VCaP (cell line): ENCODE measurements at regions not wholly inside any gene's neighbourhood (a gene's known extent, or its start where the extent isn't known, plus 50 kb on each side); places are given as distances from the start of the nearest gene placed in this dataset.

Experiments used
- H3K27ac ChIP-seq: fragments of 450-650 bp; 2 replicates; pipeline ENCODE4 v1.5.1; 2017
- CTCF ChIP-seq: fragments of 450-650 bp; conservative IDR thresholded peaks from 2 replicates; pipeline ENCODE4 v1.5.1; 2017; ENCODE audit warnings: mild to moderate bottlenecking, moderate library complexity

GRCh38 chr13:82658811-82659210, 1223.5 kb downstream of the SLITRK1 start:
- TF ChIP-seq CTCF = no peak
- no peak overlapping the region for H3K27ac ChIP-seq

DNA sequence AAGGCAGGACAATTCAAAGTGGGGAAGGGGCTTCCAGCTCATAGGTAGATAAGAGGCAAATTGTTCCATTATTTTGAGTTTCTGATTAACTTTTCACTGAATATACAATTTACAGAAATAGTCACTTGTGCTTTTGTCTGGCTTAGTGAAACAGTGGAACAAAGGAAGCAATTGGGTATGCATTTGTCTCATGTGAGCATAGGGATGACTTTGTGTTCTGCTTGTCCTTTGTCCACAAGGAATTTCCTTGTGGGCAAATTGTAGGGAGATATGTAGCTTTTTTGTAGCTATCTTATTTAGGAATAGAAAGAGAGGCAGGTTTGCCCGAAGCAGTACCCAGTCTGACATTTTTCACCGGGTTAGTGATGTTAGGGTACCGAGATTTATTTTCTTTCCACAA, 1224.8 kb downstream of the SLITRK1 start:
- no peak overlapping the region for H3K27ac ChIP-seq
- no peak for TF ChIP-seq CTCF

GRCh38 chr13:82654861-82655855, 1227.1 kb downstream of the SLITRK1 start:
- no peak for TF ChIP-seq CTCF
- no peak overlapping the region for H3K27ac ChIP-seq

- H3K27ac ChIP-seq = no peak overlapping the region
Measured at GRCh38 chr13:82654143-82654542, 1228.1 kb downstream of the SLITRK1 start.

GRCh38 chr13:82647540-82647939, 1234.7 kb downstream of the SLITRK1 start:
- H3K27ac ChIP-seq = no peak overlapping the region
- no peak for TF ChIP-seq CTCF

More at GRCh38 chr13:82654143-82654542, 1228.1 kb downstream of the SLITRK1 start:
- TF ChIP-seq CTCF = no peak

DNA sequence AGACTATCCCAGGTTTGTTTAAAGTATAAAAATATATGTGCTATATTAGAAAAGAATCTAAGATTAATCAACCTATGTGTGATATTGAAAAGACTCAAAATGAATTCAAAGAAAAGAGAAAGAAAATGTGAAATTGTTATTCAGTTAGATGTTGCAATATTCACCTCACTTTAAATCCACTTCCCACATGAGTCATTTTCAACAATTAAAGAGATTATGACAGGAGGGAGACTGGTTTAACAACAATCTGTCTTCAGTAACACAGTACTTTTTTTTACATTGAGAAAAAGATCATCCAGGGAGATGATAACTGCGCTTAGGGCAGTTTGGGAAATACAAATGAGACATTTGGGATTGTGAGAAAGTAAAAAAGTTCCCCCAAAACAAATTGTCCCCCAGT, 1246.2 kb downstream of the SLITRK1 start:
- TF ChIP-seq CTCF = no peak
- H3K27ac ChIP-seq = no peak overlapping the region

DNA sequence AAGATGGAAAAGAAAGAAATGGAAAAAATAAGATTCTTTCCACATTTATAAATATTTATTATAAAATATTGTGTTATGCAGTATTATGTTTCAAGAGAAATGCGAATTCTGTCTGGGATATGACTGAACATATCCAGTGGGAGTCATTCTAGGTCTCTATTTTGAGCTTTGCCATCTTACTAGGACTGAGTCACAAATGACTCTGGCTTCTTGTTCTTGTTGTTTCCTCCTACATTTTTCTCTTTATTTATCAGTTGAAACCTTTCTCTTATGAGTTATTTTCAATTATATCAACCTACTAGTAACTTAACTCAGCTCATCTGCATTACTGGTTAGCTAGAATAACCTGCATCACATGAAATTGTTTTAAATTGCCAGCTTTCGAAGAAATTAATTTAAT, 1247.3 kb downstream of the SLITRK1 start:
- no peak for TF ChIP-seq CTCF

More for the DNA sequence above, 1247.3 kb downstream of the SLITRK1 start:
- H3K27ac ChIP-seq = no peak overlapping the region
